Medulla oblongata (tissue), 1 donor: ENCODE measurements at regions not wholly inside any gene's neighbourhood (a gene's known extent, or its start where the extent isn't known, plus 50 kb on each side); places are given as distances from the start of the nearest gene placed in this dataset.
"Not testable (repeated sequence)": the region's sequence is repeated elsewhere in the genome, so short reads cannot be mapped to it uniquely, and the experiment has no call there.

Experiments used
- DNase-seq: peaks from one replicate; pipeline ENCODE4 v3.0.0-alpha.2; 2015; ENCODE audit errors: extremely low spot score

DNA sequence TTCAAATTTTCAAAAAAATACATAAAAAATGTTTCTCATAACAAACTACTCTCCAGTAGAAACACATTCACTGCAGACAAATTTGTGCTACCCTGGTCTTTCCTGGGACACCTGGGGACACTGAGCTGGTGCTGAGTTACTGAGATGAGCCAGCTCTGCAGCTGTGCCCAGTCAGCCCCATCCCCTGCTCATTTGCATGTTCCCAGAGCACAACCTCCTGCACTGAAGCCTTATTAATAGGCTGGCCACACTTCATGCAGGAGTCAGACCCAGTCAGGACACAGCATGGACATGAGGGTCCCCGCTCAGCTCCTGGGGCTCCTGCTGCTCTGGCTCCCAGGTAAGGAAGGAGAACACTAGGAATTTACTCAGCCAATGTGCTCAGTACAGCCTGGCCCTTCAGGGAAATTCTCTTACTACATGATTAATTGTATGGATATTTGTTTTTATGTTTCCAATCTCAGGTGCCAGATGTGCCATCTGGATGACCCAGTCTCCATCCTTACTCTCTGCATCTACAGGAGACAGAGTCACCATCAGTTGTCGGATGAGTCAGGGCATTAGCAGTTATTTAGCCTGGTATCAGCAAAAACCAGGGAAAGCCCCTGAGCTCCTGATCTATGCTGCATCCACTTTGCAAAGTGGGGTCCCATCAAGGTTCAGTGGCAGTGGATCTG, 1529.3 kb downstream of the RPIA start:
- DNase-seq = not testable (repeated sequence)

DNA sequence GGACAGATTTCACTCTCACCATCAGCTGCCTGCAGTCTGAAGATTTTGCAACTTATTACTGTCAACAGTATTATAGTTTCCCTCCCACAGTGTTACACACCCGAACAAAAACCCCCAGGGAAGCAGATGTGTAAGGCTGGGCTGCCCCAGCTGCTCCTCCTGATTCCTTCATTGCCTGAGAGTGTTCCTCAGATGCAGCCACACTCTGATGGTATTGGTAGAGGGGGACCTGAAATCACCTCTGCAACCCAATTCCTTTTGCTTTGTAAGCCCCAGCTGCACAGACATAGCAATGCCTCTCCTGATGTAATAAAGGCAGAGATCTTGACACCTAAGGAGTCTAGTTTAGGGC, 1529.8 kb downstream of the RPIA start:
- no peak for DNase-seq

GRCh38 chr2:90224767-90225166, 1533.3 kb downstream of the RPIA start:
- DNase-seq = not testable (repeated sequence)

DNA sequence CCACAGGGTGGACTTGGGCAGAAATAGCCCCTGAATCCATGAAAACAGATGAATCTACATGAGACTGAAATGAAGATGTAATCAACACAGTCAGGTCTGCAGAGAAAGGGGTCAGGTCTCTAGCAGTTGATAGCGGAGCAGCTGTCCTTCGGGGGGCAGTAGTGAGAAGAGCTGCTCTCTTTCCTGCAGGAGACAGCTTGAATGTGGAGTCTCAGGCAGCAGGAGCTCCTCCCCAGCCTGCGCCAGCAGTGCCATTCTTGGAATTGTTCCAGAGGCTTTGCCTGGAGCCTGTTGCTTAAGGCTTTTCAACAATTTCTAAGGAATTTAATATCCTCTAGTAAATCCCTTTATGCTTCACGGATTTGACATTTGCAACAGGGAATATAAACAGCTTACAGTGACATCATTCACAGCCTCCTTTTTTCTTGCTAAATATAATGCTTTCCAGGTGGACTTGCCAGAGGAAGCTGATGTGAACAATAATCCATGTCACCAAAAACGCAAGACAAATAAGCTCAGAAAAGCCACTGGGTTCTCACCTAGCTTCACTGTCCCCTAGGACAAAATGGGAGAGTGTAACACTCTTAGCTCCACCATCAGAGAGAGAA, 1535.1 kb downstream of the RPIA start:
- not testable (repeated sequence) for DNase-seq

DNA sequence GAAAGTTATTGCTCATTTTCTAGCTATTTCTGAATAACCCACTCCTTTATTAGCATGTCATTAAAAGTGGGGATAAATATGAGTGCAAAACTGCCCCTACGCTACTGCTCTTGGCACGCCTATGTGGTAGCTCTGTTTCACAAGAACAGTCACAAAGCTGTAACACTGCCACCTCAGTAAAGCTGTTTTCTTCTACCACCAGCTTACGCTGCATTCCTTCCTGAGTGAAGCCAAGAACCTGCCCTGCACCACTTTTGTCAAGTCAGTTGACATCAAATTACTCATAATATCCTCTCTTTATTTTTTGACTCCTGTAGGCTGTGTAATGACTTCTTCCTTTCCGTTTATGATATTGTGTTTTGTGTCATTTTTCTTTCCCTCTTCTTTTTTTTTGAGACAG, 1539.7 kb downstream of the RPIA start:
- DNase-seq = not testable (repeated sequence)

DNA sequence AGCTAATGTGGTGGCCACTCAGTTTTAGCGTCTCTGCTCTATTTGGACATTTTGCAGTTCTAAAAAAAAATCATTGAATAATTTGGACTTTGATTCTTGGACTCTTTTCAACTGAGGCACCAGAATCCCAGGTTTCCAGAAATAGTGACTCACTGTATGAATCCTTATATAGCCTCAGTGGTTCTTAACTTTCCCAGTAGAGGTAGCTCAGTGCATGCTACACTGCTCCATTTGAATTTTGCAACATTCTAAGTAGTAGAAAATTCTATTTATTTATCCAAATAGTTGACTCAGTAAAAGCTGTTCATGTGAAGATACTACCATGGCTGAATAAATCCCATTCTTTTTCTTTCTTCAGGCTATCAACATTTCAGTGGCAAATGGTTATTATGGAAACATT, 1544.0 kb downstream of the RPIA start:
- DNase-seq = not testable (repeated sequence)

DNA sequence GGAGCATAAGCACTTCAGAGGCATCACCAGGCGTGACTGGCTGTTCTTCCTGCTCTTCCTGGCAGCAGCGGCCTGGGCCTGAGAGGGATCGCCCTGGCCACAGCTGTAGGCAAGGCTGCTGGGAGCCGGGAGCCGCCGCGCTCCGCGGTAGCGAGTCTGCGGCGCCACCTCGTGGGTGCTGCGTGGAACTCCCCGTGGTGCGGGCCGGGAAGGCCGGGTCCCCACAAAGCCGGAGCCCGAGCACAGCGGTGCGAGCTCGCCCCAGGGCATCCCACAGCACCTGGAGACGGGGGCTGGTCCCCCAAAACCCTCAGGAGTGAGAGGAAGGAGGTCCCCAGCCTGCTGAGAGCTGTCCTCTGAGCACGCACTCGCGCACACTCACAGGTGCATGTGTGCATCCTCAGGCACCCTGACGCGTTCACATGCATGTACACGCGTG, 1546.5 kb downstream of the RPIA start:
- DNase-seq = not testable (repeated sequence)

DNA sequence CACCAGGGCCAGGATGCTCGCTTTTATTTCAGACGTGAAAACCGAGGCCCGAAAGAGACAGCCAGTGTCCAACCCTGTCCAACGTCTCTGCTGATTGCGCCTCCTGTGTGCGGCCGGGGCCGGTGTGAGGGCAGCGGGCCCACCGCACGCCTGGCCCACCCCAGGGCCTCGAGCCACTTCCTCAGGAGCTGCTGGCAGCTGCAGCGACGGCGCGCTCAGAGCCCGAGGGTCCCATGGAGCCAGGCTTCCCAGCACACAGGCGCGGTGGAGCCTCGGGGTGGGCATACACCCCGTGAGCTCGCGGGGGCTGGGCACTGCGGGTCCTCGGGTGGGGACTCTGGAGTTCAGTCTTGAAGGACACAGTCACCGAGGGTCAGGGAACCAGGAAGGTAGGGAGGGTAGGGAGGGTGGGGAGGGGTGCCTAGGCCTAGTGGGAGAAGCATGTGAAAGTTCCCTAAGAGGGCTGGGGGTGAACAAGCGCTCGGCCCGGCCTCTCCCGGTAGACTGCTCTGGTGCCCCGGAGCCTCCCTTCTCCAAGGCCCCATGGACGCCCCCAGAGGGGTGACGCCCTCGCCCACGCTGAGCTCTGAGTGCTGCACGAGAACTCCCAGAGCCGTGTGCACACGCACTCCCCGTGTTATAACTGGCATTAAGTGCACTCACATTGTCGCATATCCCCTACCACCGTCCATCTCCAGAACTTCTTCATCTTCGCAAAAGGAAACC, 1547.2 kb downstream of the RPIA start:
- DNase-seq = not testable (repeated sequence)

DNA sequence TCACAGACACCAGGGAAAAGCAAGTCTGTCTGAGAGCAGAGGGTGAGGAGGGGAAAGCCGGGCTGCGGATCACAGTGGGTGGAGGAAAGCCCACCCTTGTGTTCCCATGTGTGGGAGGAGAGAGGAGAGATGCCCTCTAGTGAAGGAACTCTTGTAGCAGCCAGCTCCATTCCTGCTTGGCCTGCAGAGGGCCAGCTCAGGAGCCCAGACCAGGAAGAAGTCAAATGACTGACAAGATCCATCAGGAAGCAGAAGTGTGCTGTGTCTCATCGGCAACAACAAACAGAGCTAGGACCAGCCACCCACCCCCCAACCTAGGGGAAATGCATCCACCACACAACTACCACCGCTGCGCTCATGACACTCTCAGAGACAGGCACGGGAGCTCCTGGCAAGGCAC, 1548.3 kb downstream of the RPIA start:
- DNase-seq = not testable (repeated sequence)

DNA sequence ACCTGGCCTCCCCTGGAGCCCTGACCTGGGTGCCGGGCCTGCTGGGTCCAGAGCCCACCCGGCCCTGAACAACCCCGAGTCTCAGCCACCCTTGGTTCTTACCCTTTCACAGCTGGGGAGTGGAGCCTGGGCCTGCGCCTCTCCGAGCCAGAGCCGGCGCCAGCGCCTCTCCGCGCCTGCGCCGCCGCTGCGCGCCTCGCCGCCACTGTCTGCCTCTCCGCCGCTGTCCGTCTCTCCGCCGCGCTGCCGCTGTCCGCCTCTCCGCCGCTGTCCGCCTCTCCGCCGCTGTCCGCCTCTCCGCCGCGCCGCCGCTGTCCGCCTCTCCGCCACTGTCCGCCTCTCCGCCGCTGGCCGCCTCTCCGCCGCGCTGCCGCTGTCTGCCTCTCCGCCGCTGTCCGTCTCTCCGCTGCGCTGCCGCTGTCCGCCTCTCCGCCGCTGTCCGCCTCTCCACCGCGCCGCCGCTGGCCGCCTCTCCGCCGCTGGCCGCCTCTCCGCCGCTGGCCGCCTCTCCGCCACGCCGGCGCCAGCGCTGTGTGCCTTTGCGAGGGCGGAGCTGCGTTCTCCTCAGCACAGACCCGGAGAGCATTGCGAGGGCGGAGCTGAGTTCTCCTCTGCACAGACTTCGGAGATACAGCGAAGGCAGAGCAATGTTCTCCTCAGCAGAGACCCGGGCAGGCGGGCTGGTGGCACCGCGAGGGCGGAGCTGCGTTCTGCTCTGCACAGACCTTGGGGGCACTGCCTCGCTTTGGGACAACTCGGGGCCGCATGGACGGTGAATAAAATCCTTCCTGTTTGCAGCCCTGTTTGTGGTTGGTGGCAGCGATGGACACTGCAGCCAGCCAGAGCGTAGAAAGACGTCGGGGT, 1553.7 kb downstream of the RPIA start:
- not testable (repeated sequence) for DNase-seq

- not testable (repeated sequence) for DNase-seq
Measured at GRCh38 chr2:90248400-90248799, 1556.9 kb downstream of the RPIA start.

DNA sequence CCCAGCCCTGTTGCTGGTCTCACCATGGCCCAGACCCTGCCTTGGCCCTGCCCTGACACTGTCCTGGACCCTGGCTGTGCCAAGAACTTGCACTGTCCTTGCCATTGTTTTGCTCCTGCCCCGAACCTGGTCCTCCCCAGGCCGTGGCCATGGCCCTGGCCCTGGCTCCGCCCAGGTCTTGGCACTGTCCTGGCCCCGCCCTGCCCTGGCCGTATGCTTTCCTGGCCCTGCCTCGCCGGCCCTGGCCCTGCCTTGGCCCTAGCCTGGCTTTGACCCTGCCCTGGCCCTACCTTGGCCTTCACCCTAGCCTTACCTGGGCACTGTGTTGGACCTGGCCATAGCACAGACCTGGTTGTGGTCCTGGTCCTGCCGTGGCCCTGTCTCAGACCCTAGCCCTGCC, 1558.9 kb downstream of the RPIA start:
- DNase-seq = not testable (repeated sequence)

GRCh38 chr2:90251576-90251975, 1560.1 kb downstream of the RPIA start:
- DNase-seq = not testable (repeated sequence)

DNA sequence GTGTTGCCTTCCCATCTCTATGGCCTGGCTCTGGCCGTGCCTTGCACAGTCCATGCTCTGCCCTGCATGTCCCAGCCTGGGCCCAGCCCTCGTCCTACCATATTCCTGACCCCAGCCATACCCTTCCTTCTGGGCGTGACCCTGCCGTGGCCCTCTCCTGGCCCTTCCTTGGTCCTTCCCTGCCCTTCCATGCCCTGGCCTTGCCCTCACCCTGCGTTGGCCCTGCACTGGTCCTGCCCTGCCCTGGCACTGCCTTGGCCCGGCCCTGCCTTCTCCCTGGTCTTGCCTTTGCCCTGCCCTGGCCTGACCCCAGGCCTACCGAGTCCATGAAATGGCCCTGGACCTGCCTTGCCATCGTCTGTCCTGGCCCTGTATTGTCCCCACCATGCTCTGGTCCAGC, 1561.8 kb downstream of the RPIA start:
- DNase-seq = not testable (repeated sequence)

DNA sequence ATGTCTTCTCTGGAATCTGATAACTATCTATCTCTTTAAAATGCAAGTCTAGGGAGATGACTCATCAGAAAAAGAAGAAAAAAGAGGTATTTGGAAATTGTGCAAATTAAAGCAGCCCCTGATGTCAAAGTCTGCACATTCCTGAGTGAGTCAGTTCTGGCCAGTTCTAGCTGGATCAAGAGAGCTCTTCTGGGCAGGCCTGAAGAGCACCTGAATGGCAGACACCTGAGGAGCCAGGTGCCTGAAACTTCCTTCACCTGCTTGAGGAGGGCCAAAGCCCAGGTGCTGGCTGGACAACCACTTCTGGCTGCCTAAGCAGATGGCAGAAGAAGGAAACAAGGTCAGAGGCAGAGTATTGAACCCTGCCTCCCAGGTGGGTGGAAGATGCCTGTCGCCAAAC, 1575.4 kb downstream of the RPIA start:
- DNase-seq = not testable (repeated sequence)

DNA sequence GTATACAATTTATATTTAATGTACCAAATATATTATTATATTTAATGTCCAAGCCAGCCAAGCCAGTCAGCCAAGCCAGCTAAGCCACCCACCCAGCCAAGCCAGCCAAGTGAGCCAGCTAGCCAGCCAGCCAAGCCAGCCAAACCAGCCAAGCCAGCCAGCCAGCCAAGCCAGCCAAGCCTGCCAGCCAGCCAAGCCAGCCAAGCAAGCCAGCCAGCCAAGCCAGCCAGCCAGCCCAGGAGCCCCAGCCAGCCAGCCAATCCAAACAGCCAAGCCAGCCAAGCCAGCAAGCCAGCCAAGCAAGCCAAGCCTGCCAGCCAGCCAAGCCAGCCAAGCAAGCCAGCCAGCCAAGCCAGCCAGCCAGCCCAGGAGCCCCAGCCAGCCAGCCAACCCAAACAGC, 1596.3 kb downstream of the RPIA start:
- DNase-seq = not testable (repeated sequence)

GRCh38 chr2:90288396-90288795, 1596.9 kb downstream of the RPIA start:
- DNase-seq = not testable (repeated sequence)

GRCh38 chr2:90289291-90289980, 1598.0 kb downstream of the RPIA start:
- DNase-seq = not testable (repeated sequence)

DNA sequence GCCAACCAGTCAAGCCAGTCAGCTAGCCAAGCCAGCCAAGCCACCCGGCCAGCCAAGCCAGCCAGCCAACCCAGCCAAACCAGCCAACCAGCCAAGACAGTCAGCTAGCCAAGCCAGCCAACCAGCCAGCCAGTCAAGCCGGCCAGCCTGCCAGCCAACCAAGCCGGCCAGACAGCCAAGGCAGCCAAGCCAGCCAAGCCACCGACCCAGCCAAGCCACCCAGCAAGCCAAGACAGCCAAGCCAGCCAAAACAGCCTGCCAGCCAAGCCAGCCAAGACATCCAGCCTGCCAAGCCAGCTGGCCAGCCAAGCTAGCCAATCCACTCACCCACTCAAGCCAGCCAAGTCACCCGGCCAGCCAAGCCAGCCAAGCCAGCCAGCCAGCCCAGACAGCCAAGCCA, 1599.2 kb downstream of the RPIA start:
- DNase-seq = not testable (repeated sequence)

DNA sequence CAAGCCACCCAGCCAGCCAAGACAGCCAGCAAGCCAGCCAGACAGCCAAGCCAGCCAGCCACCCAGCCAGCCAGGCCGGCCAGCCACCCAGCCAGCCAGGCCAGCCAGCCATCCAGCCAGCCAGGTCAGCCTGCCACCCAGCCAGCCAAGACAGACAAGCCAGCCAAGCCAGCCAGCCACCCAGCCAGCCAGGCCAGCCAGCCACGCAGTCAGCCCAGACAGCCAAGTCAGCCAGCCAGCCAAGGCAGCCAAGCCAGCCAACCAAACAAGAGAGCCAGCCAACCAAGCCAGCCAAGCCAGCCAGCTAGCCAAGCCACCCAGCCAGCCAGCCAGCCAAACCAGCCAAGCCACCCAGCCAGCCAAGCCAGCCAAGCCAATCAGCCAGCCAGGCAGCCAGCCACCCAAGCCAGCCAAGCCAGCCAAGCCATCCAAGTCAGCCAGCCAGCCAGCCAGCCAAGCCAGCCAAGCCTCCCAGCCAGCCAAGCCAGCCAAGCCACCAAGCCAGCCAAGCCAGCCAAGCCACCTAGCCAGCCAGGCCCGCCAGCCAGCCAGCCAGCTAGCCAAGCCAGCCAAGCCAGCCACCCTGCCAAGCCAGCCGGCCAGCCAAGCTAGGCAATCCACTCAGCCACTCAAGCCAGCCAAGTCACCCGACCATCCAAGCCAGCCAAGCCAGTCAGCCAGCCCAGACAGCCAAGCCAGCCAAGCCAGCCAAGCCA, 1599.9 kb downstream of the RPIA start:
- not testable (repeated sequence) for DNase-seq

DNA sequence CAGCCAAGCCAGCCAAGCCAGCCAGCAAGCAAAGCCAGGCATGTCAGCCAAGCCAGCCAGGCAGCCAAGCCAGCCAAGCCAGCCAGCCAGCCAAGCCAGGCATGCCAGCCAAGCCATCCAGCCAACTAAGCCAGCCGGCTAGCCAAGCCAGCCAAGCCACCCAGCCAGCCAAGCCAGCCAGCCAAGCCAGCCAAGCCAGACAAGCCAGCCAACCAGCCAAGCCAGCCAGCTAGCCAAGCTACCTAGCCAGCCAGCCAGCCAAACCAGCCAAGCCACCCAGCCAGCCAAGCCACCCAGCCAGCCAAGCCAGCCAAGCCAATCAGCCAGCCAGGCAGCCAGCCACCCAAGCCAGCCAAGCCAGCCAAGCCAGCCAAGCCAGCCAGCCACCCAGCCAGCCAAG, 1600.5 kb downstream of the RPIA start:
- DNase-seq = not testable (repeated sequence)
